WTC11 (cell line): ENCODE measurements at regions not wholly inside any gene's neighbourhood (a gene's known extent, or its start where the extent isn't known, plus 50 kb on each side); places are given as distances from the start of the nearest gene placed in this dataset.

Experiments
- ATAC-seq: fragments of 200-7000 bp; cut with Tn5 transposase; 2 replicates; pipeline ENCODE4 v1.10.0; 2021; ENCODE audit warnings: mild to moderate bottlenecking, moderate library complexity
- CTCF ChIA-PET: fragments of 300-600 bp; sonication (Branson Sonifier 250); formaldehyde crosslinking; loops from one replicate; lab custom pipeline; 2021; ENCODE audit warnings: antibody characterized with exemption; lab: Charles Lee
- POLR2A ChIA-PET: fragments of 350-600 bp; sonication (Branson Sonifier 250); formaldehyde crosslinking; loops from one replicate; lab custom pipeline; 2021; ENCODE audit warnings: antibody characterized with exemption; lab: Charles Lee
- DNase-seq: peaks from one replicate; pipeline ENCODE4 v3.0.0; 2021; ENCODE audit warnings: low spot score
- H3K27ac Mint-ChIP-seq: 2 replicates; pipeline ENCODE4 v1.8.0; 2021; ENCODE audit warnings: mixed read lengths
- H3K27me3 Mint-ChIP-seq: 2 replicates; pipeline ENCODE4 v1.8.0; 2021; ENCODE audit warnings: low read depth, mild to moderate bottlenecking, moderate library complexity, mixed read lengths
- H3K36me3 Mint-ChIP-seq: 2 replicates; pipeline ENCODE4 v1.8.0; 2021; ENCODE audit warnings: mixed read lengths
- H3K4me1 Mint-ChIP-seq: 2 replicates; pipeline ENCODE4 v1.8.0; 2022; ENCODE audit warnings: mixed read lengths
- H3K4me3 Mint-ChIP-seq: 2 replicates; pipeline ENCODE4 v1.8.0; 2021; ENCODE audit warnings: mild to moderate bottlenecking, moderate library complexity, mixed read lengths
- H3K9me3 Mint-ChIP-seq: 2 replicates; pipeline ENCODE4 v1.8.0; 2021; ENCODE audit warnings: mixed read lengths
- ATF1 ChIP-seq: sonication (generic); formaldehyde crosslinking; IDR thresholded peaks from 2 replicates; pipeline ENCODE4 v1.8.1; 2023; ENCODE audit warnings: mild to moderate bottlenecking, moderate library complexity, missing genetic modification reagents
- CBFB ChIP-seq: sonication (generic); formaldehyde crosslinking; IDR thresholded peaks from 2 replicates; pipeline ENCODE4 v1.8.1; 2022; ENCODE audit warnings: mild to moderate bottlenecking, low read depth, missing genetic modification reagents
- CREB1 ChIP-seq: sonication (generic); formaldehyde crosslinking; IDR thresholded peaks from 2 replicates; pipeline ENCODE4 v1.8.0; 2023; ENCODE audit warnings: mild to moderate bottlenecking, missing genetic modification reagents
- EMX1 ChIP-seq: fragments of 250-450 bp; sonication (Bioruptor Pico); IDR thresholded peaks from 2 replicates; pipeline ENCODE4 v1.8.0; 2021; ENCODE audit warnings: mild to moderate bottlenecking
- ESRRA ChIP-seq: sonication (generic); formaldehyde crosslinking; IDR thresholded peaks from 2 replicates; pipeline ENCODE4 v1.8.1; 2022; ENCODE audit warnings: mild to moderate bottlenecking, missing genetic modification reagents, borderline replicate concordance
- FOXJ3 ChIP-seq: sonication (generic); formaldehyde crosslinking; IDR thresholded peaks from 2 replicates; pipeline ENCODE4 v1.9.0; 2021; ENCODE audit warnings: missing genetic modification reagents, mild to moderate bottlenecking, borderline replicate concordance
- GRHL2 ChIP-seq: fragments of 250-450 bp; sonication (Bioruptor Pico); IDR thresholded peaks from 2 replicates; pipeline ENCODE4 v1.8.0; 2022; ENCODE audit warnings: mild to moderate bottlenecking, moderate library complexity; ENCODE audit not compliant: insufficient replicate concordance, severe bottlenecking
- JUN ChIP-seq: sonication (generic); formaldehyde crosslinking; IDR thresholded peaks from 2 replicates; pipeline ENCODE4 v1.8.0; 2023; ENCODE audit warnings: mild to moderate bottlenecking, missing genetic modification reagents
- NFATC4 ChIP-seq: fragments of 250-450 bp; sonication (Bioruptor Pico); IDR thresholded peaks from 2 replicates; pipeline ENCODE4 v1.9.0; 2021; ENCODE audit warnings: mild to moderate bottlenecking
- NFE2L1 ChIP-seq: sonication (generic); formaldehyde crosslinking; IDR thresholded peaks from 2 replicates; pipeline ENCODE4 v1.8.1; 2023; ENCODE audit warnings: missing genetic modification reagents
- NR2C2 ChIP-seq: sonication (generic); formaldehyde crosslinking; IDR thresholded peaks from 2 replicates; pipeline ENCODE4 v1.8.0; 2022; ENCODE audit warnings: mild to moderate bottlenecking, missing genetic modification reagents
- NR3C1 ChIP-seq: sonication (generic); formaldehyde crosslinking; conservative IDR thresholded peaks from 2 replicates; pipeline ENCODE4 v1.8.1; 2023; ENCODE audit warnings: low read depth, mild to moderate bottlenecking, missing genetic modification reagents
- PREB ChIP-seq: sonication (generic); formaldehyde crosslinking; IDR thresholded peaks from 2 replicates; pipeline ENCODE4 v1.8.1; 2022; ENCODE audit warnings: mild to moderate bottlenecking, missing genetic modification reagents, moderate library complexity, borderline replicate concordance
- PRRX2 ChIP-seq: fragments of 250-450 bp; sonication (Bioruptor Pico); IDR thresholded peaks from 2 replicates; pipeline ENCODE4 v1.8.0; 2021; ENCODE audit warnings: mild to moderate bottlenecking
- RELA ChIP-seq: sonication (generic); formaldehyde crosslinking; IDR thresholded peaks from 2 replicates; pipeline ENCODE4 v1.8.1; 2022; ENCODE audit warnings: missing genetic modification reagents, mild to moderate bottlenecking, borderline replicate concordance
- SMAD4 ChIP-seq: sonication (generic); formaldehyde crosslinking; IDR thresholded peaks from 2 replicates; pipeline ENCODE4 v1.8.0; 2022; ENCODE audit warnings: mild to moderate bottlenecking, missing genetic modification reagents
- TEAD1 ChIP-seq: sonication (generic); formaldehyde crosslinking; IDR thresholded peaks from 2 replicates; pipeline ENCODE4 v1.8.0; 2022; ENCODE audit warnings: mild to moderate bottlenecking, missing genetic modification reagents
- USF1 ChIP-seq: sonication (generic); formaldehyde crosslinking; IDR thresholded peaks from 2 replicates; pipeline ENCODE4 v1.8.0; 2022; ENCODE audit warnings: mild to moderate bottlenecking, missing genetic modification reagents
- USF2 ChIP-seq: sonication (generic); formaldehyde crosslinking; IDR thresholded peaks from 2 replicates; pipeline ENCODE4 v1.8.1; 2023; ENCODE audit warnings: mild to moderate bottlenecking, missing genetic modification reagents, moderate library complexity
- ZNF121 ChIP-seq: sonication (generic); formaldehyde crosslinking; IDR thresholded peaks from 2 replicates; pipeline ENCODE4 v1.8.0; 2023; ENCODE audit warnings: missing genetic modification reagents
- ZNF138 ChIP-seq: sonication (generic); formaldehyde crosslinking; conservative IDR thresholded peaks from 2 replicates; pipeline ENCODE4 v1.8.1; 2022; ENCODE audit warnings: mild to moderate bottlenecking, moderate library complexity, missing genetic modification reagents
- ZNF263 ChIP-seq: sonication (generic); formaldehyde crosslinking; IDR thresholded peaks from 2 replicates; pipeline ENCODE4 v1.8.1; 2022; ENCODE audit warnings: low read depth, mild to moderate bottlenecking, moderate library complexity, missing genetic modification reagents
- TF ChIP-seq, protein P1 (sequence below): fragments of 250-450 bp; sonication (Bioruptor Pico); IDR thresholded peaks from 2 replicates; pipeline ENCODE4 v1.9.0; 2021; ENCODE audit warnings: moderate library complexity, mild to moderate bottlenecking, inconsistent platforms, borderline replicate concordance
- TF ChIP-seq, protein P2 (sequence below): fragments of 200-600 bp; IDR thresholded peaks from 2 replicates; pipeline ENCODE4 v1.8.0; 2022; ENCODE audit warnings: antibody characterized with exemption
- TF ChIP-seq, protein P3 (sequence below): sonication (generic); formaldehyde crosslinking; IDR thresholded peaks from 2 replicates; pipeline ENCODE4 v1.8.1; 2022; ENCODE audit warnings: low read depth, mild to moderate bottlenecking, moderate library complexity, missing genetic modification reagents, borderline replicate concordance
- TF ChIP-seq, protein P4 (sequence below): sonication (generic); formaldehyde crosslinking; IDR thresholded peaks from 2 replicates; pipeline ENCODE4 v1.8.0; 2023; ENCODE audit warnings: mild to moderate bottlenecking, missing genetic modification reagents
- TF ChIP-seq, protein P5 (sequence below): sonication (generic); formaldehyde crosslinking; IDR thresholded peaks from 2 replicates; pipeline ENCODE4 v1.8.1; 2022; ENCODE audit warnings: low read depth, missing genetic modification reagents, borderline replicate concordance

DNA sequence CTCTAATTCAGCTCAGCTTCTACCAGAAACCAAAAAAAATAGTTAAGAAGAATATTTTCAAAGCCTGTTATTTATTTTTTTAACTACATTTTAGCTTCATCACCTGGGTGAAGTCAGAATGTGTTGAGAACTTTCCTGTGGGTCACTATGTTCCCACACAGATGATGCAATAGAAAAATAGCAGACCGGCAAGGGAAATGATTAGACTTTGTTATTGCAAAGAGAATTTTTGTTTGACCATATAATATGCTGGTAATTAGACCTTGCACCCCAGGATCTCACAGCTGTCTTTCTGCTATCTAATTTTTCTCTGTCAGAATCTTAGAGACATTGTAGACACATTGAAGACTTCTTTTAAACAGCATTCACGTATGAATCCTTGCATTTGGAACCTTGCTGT lies 299.3 kb downstream of the TBX15 start:
- no peaks in the 10 kb centered on the region for H3K4me1 Mint-ChIP-seq
- TF ChIP-seq GRHL2 (CRISPR knock-in tag), result no peak
- TF ChIP-seq ZNF138 (CRISPR knock-in tag), result no peak
- TF ChIP-seq NR2C2 (CRISPR knock-in tag), result no peak
- no peak for TF ChIP-seq ATF1 (CRISPR knock-in tag)
- no peak for TF ChIP-seq CREB1 (CRISPR knock-in tag)
- TF ChIP-seq, protein P1, sequence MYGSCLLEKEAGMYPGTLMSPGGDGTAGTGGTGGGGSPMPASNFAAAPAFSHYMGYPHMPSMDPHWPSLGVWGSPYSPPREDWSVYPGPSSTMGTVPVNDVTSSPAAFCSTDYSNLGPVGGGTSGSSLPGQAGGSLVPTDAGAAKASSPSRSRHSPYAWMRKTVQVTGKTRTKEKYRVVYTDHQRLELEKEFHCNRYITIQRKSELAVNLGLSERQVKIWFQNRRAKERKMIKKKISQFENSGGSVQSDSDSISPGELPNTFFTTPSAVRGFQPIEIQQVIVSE (CRISPR knock-in tag), result no peak
- TF ChIP-seq EMX1 (CRISPR knock-in tag), result no peak
- no peak for TF ChIP-seq TEAD1 (CRISPR knock-in tag)
- TF ChIP-seq PRRX2 (CRISPR knock-in tag), result no peak
- TF ChIP-seq USF1 (CRISPR knock-in tag), result no peak
- no peak for TF ChIP-seq PREB (CRISPR knock-in tag)
- TF ChIP-seq, protein P2, sequence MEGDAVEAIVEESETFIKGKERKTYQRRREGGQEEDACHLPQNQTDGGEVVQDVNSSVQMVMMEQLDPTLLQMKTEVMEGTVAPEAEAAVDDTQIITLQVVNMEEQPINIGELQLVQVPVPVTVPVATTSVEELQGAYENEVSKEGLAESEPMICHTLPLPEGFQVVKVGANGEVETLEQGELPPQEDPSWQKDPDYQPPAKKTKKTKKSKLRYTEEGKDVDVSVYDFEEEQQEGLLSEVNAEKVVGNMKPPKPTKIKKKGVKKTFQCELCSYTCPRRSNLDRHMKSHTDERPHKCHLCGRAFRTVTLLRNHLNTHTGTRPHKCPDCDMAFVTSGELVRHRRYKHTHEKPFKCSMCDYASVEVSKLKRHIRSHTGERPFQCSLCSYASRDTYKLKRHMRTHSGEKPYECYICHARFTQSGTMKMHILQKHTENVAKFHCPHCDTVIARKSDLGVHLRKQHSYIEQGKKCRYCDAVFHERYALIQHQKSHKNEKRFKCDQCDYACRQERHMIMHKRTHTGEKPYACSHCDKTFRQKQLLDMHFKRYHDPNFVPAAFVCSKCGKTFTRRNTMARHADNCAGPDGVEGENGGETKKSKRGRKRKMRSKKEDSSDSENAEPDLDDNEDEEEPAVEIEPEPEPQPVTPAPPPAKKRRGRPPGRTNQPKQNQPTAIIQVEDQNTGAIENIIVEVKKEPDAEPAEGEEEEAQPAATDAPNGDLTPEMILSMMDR, result no peak
- TF ChIP-seq, protein P3, sequence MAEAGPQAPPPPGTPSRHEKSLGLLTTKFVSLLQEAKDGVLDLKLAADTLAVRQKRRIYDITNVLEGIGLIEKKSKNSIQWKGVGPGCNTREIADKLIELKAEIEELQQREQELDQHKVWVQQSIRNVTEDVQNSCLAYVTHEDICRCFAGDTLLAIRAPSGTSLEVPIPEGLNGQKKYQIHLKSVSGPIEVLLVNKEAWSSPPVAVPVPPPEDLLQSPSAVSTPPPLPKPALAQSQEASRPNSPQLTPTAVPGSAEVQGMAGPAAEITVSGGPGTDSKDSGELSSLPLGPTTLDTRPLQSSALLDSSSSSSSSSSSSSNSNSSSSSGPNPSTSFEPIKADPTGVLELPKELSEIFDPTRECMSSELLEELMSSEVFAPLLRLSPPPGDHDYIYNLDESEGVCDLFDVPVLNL (CRISPR knock-in tag), result no peak
- TF ChIP-seq FOXJ3, result no peak
- TF ChIP-seq CBFB (CRISPR knock-in tag), result no peak
- no peak for TF ChIP-seq NR3C1 (CRISPR knock-in tag)
- no peak for TF ChIP-seq JUN (CRISPR knock-in tag)
- H3K9me3 Mint-ChIP-seq, result no peaks in the 10 kb centered on the region
- H3K4me3 Mint-ChIP-seq, result no peak overlapping the region
- ChIA-PET CTCF (no interaction called here), POLR2A (no interaction called here)
- no peak for DNase-seq
- no peak for ATAC-seq
- H3K27ac Mint-ChIP-seq, result no peak overlapping the region
- no peaks in the 10 kb centered on the region for H3K27me3 Mint-ChIP-seq
- no peaks in the 10 kb centered on the region for H3K36me3 Mint-ChIP-seq

- DNase-seq (no peak), ATAC-seq (no peak)
- ChIA-PET POLR2A (no interaction called here), CTCF (no interaction called here)
- Mint-ChIP-seq H3K27me3 (no peaks in the 10 kb centered on the region), H3K9me3 (peaks cover 18% of the 10 kb centered on the region), H3K27ac (no peak overlapping the region), H3K36me3 (no peaks in the 10 kb centered on the region; the same call in 1 of the 2 replicates), H3K4me1 (no peaks in the 10 kb centered on the region; the same call in none of the 2 replicates), H3K4me3 (no peak overlapping the region)
- TF ChIP-seq ESRRA (CRISPR knock-in tag) (no peak), RELA (CRISPR knock-in tag) (no peak), NFATC4 (no peak), ZNF263 (no peak), NFE2L1 (no peak), USF2 (CRISPR knock-in tag) (no peak), SMAD4 (no peak), ZNF121 (CRISPR knock-in tag) (no peak)
- TF ChIP-seq, protein P4, sequence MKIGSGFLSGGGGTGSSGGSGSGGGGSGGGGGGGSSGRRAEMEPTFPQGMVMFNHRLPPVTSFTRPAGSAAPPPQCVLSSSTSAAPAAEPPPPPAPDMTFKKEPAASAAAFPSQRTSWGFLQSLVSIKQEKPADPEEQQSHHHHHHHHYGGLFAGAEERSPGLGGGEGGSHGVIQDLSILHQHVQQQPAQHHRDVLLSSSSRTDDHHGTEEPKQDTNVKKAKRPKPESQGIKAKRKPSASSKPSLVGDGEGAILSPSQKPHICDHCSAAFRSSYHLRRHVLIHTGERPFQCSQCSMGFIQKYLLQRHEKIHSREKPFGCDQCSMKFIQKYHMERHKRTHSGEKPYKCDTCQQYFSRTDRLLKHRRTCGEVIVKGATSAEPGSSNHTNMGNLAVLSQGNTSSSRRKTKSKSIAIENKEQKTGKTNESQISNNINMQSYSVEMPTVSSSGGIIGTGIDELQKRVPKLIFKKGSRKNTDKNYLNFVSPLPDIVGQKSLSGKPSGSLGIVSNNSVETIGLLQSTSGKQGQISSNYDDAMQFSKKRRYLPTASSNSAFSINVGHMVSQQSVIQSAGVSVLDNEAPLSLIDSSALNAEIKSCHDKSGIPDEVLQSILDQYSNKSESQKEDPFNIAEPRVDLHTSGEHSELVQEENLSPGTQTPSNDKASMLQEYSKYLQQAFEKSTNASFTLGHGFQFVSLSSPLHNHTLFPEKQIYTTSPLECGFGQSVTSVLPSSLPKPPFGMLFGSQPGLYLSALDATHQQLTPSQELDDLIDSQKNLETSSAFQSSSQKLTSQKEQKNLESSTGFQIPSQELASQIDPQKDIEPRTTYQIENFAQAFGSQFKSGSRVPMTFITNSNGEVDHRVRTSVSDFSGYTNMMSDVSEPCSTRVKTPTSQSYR (CRISPR knock-in tag), result no peak
- TF ChIP-seq, protein P5, sequence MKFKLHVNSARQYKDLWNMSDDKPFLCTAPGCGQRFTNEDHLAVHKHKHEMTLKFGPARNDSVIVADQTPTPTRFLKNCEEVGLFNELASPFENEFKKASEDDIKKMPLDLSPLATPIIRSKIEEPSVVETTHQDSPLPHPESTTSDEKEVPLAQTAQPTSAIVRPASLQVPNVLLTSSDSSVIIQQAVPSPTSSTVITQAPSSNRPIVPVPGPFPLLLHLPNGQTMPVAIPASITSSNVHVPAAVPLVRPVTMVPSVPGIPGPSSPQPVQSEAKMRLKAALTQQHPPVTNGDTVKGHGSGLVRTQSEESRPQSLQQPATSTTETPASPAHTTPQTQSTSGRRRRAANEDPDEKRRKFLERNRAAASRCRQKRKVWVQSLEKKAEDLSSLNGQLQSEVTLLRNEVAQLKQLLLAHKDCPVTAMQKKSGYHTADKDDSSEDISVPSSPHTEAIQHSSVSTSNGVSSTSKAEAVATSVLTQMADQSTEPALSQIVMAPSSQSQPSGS (CRISPR knock-in tag), result no peak
These were observed 326.3 kb downstream of the TBX15 start for GRCh38 chr1:118661769-118662320.
